SJSA1 (cell line): ENCODE measurements at regions not wholly inside any gene's neighbourhood (a gene's known extent, or its start where the extent isn't known, plus 50 kb on each side); places are given as distances from the start of the nearest gene placed in this dataset.

Experiments
- DNase-seq, 2 experiments: peaks; one replicate each; pipeline ENCODE4 v3.0.0-alpha.2; 2015 to 2020; ENCODE audit warnings: low spot score in 2 of 2, low read depth in 1 of 2
- H3K27ac ChIP-seq: fragments of 250-450 bp; sonication (Bioruptor Pico); 2 replicates; pipeline ENCODE4 v1.5.1; 2020; ENCODE audit warnings: mild to moderate bottlenecking, moderate library complexity
- H3K27me3 ChIP-seq: fragments of 250-450 bp; sonication (Bioruptor Pico); replicated peaks from 2 replicates; pipeline ENCODE4 v1.5.1; 2020; ENCODE audit warnings: mild to moderate bottlenecking, moderate library complexity
- H3K36me3 ChIP-seq: fragments of 250-450 bp; sonication (Bioruptor Pico); 2 replicates; pipeline ENCODE4 v1.5.1; 2020; ENCODE audit warnings: mild to moderate bottlenecking
- H3K4me1 ChIP-seq: fragments of 250-450 bp; sonication (Bioruptor Pico); replicated peaks from 2 replicates; pipeline ENCODE4 v1.6.1; 2021; ENCODE audit warnings: mild to moderate bottlenecking
- H3K4me3 ChIP-seq: fragments of 250-450 bp; sonication (Bioruptor Pico); 2 replicates; pipeline ENCODE4 v1.5.1; 2020; ENCODE audit warnings: mild to moderate bottlenecking
- H3K9me3 ChIP-seq: fragments of 250-450 bp; sonication (Bioruptor Pico); replicated peaks from 2 replicates; pipeline ENCODE4 v1.5.1; 2020; ENCODE audit warnings: mild to moderate bottlenecking

- H3K36me3 ChIP-seq = no peaks in the 10 kb centered on the region
Observed at GRCh38 chr11:15577519-15577918, 462.8 kb downstream of the INSC start.

DNA sequence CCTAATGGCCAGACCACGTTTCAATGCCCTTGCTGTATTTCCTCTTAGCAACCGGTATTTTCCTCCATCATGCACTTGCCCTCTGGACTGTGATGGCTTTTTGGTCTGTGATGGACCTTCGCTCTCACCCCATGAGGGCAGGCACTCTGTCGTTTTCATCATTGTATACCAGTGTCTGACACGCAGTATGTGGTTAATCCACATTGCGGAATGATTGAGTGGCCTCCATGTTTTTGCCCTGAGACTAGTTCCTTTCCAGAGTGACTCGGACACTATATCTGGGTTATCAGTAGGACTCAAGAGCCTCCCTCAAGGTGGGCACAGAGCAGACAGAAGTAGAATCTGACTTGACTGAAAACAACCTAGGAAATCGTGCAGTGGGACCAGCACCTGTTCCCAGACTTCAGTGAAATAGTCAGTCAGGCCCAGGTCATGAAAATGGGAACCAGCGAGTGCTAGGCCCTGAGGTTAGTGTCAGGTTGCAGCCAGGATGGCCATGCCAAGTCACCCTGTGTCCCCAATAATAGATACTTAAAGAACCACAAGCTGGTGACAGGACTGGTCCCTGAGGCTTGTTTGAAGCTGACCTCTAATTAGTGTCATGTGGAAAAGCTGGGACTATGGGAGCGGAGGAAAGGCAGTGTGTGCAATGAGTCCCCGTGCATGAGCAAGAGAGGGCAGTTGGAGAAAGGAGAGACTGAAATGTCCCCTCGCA is 464.7 kb downstream of the INSC start:
- no peak for DNase-seq
- Histone ChIP-seq H3K27me3 (no peaks in the 10 kb centered on the region; the same call in 1 of the 2 replicates), H3K36me3 (no peaks in the 10 kb centered on the region), H3K4me3 (no peak overlapping the region), H3K27ac (no peak overlapping the region), H3K9me3 (no peaks in the 10 kb centered on the region), H3K4me1 (no peaks in the 10 kb centered on the region)

More at GRCh38 chr11:15577519-15577918, 462.8 kb downstream of the INSC start:
- Histone ChIP-seq H3K4me3 (no peak overlapping the region), H3K27me3 (no peaks in the 10 kb centered on the region), H3K9me3 (no peaks in the 10 kb centered on the region), H3K4me1 (no peaks in the 10 kb centered on the region), H3K27ac (no peak overlapping the region)
- no peak for DNase-seq

- Histone ChIP-seq H3K27ac (no peak overlapping the region), H3K9me3 (no peaks in the 10 kb centered on the region), H3K4me3 (no peak overlapping the region), H3K36me3 (no peaks in the 10 kb centered on the region), H3K4me1 (no peaks in the 10 kb centered on the region), H3K27me3 (no peaks in the 10 kb centered on the region; the same call in 1 of the 2 replicates)
- no peak for DNase-seq
Observed at GRCh38 chr11:15580056-15580774, 465.5 kb downstream of the INSC start.

DNA sequence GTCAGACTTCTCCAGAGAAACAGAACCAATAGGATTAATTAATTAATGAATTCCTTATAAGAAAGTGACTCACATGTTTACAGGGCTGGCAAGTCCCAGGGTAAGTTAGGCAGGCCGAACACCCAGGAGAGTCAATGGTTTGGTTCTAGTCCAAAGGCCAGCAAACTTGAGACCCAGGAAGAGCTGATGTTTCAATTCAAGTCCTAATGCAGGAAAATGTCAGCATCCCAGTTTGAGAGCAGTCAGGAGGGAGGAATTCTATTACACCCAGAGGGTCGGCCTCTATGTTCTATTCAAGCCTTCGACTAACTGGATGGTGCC is 466.0 kb downstream of the INSC start:
- no peak for DNase-seq
- no peaks in the 10 kb centered on the region for H3K36me3 ChIP-seq
- no peak overlapping the region for H3K4me3 ChIP-seq
- no peaks in the 10 kb centered on the region for H3K9me3 ChIP-seq
- H3K4me1 ChIP-seq = no peaks in the 10 kb centered on the region
- no peak overlapping the region for H3K27ac ChIP-seq
- H3K27me3 ChIP-seq = no peaks in the 10 kb centered on the region; the same call in 1 of the 2 replicates

DNA sequence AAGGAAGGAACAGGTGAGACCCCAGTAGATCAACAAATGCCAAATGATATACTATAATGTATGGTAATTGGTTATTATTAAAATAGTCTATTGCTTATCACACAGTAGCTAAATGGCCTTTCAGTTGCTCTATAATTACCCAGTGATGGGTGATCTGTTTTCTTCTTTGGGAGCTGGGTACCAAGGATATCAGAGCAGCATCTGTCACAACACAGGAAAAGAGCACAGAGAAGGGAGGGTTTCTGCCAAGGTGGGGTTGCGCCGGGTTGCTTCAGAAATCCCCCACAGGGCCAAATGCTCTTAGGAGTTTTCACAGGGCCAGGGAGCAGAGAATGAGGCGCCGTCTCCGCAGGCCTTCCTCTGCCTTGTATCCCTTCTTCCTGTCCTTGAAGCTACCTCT is 469.4 kb downstream of the INSC start:
- H3K9me3 ChIP-seq = no peaks in the 10 kb centered on the region
- no peaks in the 10 kb centered on the region for H3K4me1 ChIP-seq
- H3K27me3 ChIP-seq = no peaks in the 10 kb centered on the region; the same call in 1 of the 2 replicates
- DNase-seq = no peak
- H3K27ac ChIP-seq = no peak overlapping the region
- no peak overlapping the region for H3K4me3 ChIP-seq
- no peaks in the 10 kb centered on the region for H3K36me3 ChIP-seq

GRCh38 chr11:15585602-15586331 is 471.0 kb downstream of the INSC start:
- Histone ChIP-seq H3K4me1 (no peaks in the 10 kb centered on the region), H3K27me3 (no peaks in the 10 kb centered on the region; the same call in 1 of the 2 replicates), H3K27ac (no peak overlapping the region), H3K36me3 (no peaks in the 10 kb centered on the region), H3K4me3 (no peak overlapping the region), H3K9me3 (no peaks in the 10 kb centered on the region)
- no peak for DNase-seq

GRCh38 chr11:15586741-15587473 is 472.2 kb downstream of the INSC start:
- no peak overlapping the region for H3K4me3 ChIP-seq
- H3K27me3 ChIP-seq = no peaks in the 10 kb centered on the region; the same call in 1 of the 2 replicates
- no peaks in the 10 kb centered on the region for H3K4me1 ChIP-seq
- no peaks in the 10 kb centered on the region for H3K9me3 ChIP-seq
- no peaks in the 10 kb centered on the region for H3K36me3 ChIP-seq
- no peak overlapping the region for H3K27ac ChIP-seq
- DNase-seq = no peak

DNA sequence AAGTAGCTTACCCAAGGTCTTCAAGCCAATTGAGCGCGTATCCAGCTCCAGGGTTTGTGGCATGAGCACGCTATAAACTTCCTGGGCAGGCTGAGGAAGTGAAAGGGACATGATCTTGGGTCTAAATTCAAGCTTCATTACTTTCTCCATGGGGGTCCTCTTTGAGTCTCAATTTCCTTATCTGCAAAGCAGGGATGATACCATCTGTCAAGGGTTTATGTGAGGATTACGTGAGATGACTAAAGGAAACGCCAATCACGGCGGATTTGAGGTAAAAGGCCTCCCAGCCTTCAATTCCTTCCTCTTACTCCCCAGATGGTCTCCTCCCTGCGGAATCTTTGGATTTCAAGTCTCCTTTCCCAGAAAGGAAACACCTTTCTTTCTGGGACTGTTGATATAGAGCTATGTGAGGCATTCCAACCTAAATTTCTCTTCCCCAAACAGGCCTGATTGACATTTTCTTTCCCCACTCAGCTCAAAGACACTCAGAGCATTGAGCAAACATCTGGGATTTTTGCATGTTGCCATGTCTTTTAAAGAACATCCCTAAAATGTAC is 474.4 kb downstream of the INSC start:
- H3K9me3 ChIP-seq = no peaks in the 10 kb centered on the region
- H3K4me3 ChIP-seq = no peak overlapping the region
- H3K4me1 ChIP-seq = no peaks in the 10 kb centered on the region
- no peak for DNase-seq
- no peak overlapping the region for H3K27ac ChIP-seq
- no peaks in the 10 kb centered on the region for H3K27me3 ChIP-seq
- H3K36me3 ChIP-seq = no peaks in the 10 kb centered on the region

DNA sequence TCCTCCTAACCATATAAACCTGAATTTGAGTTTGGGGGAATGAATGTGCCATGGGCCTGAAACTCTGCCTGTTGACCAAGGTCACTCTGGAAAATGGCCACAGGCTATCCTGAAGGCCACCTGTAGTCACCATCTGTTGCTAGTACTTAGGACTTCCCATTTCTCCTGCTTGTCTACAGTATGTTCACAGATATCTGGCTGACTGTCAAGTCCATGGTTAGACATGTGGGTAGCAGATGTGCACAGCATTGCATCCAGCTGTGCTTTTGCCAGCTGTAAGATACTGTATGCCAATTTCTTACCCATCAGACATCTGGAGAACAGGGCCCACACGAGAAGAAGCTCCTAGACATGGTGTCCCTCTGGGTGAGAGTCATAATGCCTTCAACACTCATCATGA is 475.4 kb downstream of the INSC start:
- Histone ChIP-seq H3K27ac (no peak overlapping the region), H3K27me3 (no peaks in the 10 kb centered on the region)
- no peak for DNase-seq

DNA sequence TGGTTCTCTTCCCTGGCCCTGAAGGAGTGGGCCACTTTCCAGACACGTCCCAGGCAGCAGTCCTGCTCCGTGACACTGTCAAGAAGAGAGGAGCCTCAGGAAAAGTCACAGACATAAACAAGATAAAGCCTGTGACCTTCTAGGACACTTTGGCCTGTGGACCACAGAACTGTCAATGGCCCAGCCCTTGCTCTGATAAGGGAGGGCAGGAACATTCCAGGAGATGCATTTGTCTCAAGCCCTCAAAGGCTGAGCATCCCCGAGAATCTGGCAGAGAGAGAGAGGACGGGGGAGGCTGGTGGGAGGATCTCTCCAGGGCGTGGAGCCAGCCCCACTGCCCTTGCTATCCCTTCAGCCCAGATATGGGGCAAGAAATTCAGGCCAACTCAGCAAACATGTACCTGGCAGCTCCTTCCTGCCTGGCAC is 476.4 kb downstream of the INSC start:
- H3K9me3 ChIP-seq = no peaks in the 10 kb centered on the region

More for the DNA sequence above, 475.4 kb downstream of the INSC start:
- Histone ChIP-seq H3K9me3 (no peaks in the 10 kb centered on the region), H3K36me3 (no peaks in the 10 kb centered on the region), H3K4me3 (no peak overlapping the region), H3K4me1 (no peaks in the 10 kb centered on the region)

GRCh38 chr11:15594607-15595006 is 479.9 kb downstream of the INSC start:
- Histone ChIP-seq H3K4me1 (no peaks in the 10 kb centered on the region), H3K27me3 (no peaks in the 10 kb centered on the region), H3K4me3 (no peak overlapping the region), H3K9me3 (no peaks in the 10 kb centered on the region), H3K36me3 (no peaks in the 10 kb centered on the region), H3K27ac (no peak overlapping the region)
- DNase-seq = no peak

More for the DNA sequence above, 476.4 kb downstream of the INSC start:
- Histone ChIP-seq H3K27me3 (no peaks in the 10 kb centered on the region), H3K36me3 (no peaks in the 10 kb centered on the region), H3K4me1 (no peaks in the 10 kb centered on the region), H3K4me3 (no peak overlapping the region), H3K27ac (no peak overlapping the region)
- no peak for DNase-seq

- DNase-seq = no peak
- Histone ChIP-seq H3K9me3 (no peaks in the 10 kb centered on the region; the same call in 1 of the 2 replicates), H3K4me3 (no peak overlapping the region), H3K4me1 (no peaks in the 10 kb centered on the region), H3K27me3 (no peaks in the 10 kb centered on the region), H3K36me3 (no peaks in the 10 kb centered on the region), H3K27ac (no peak overlapping the region)
Observed at GRCh38 chr11:15599376-15599775, 484.7 kb downstream of the INSC start.

GRCh38 chr11:15602047-15602446 is 487.3 kb downstream of the INSC start:
- Histone ChIP-seq H3K36me3 (no peaks in the 10 kb centered on the region), H3K27me3 (no peaks in the 10 kb centered on the region), H3K4me1 (no peaks in the 10 kb centered on the region), H3K4me3 (no peak overlapping the region), H3K9me3 (no peaks in the 10 kb centered on the region; the same call in 1 of the 2 replicates), H3K27ac (no peak overlapping the region)
- no peak for DNase-seq
